T-helper 2 cell treated with Interferon-gamma antibody and Interleukin-4, amounts not matched to agents 5 μg/mL and 100 μg/mL, for 36 hours (primary cell): ENCODE measurements at regions not wholly inside any gene's neighbourhood (a gene's known extent, or its start where the extent isn't known, plus 50 kb on each side); places are given as distances from the start of the nearest gene placed in this dataset.

Experiments used
- DNase-seq: peaks from one replicate; pipeline ENCODE4 v3.0.0; 2021; ENCODE audit warnings: low spot score
- H3K27ac Mint-ChIP-seq: one replicate; pipeline ENCODE4 v1.8.0; 2021; ENCODE audit warnings: mild to moderate bottlenecking, mixed read lengths
- H3K27me3 Mint-ChIP-seq: one replicate; pipeline ENCODE4 v1.8.0; 2021; ENCODE audit warnings: low read depth, mixed read lengths
- H3K36me3 Mint-ChIP-seq: one replicate; pipeline ENCODE4 v1.8.0; 2021; ENCODE audit warnings: low read depth, mixed read lengths
- H3K4me1 Mint-ChIP-seq: one replicate; pipeline ENCODE4 v1.8.0; 2021; ENCODE audit warnings: low read depth, mixed read lengths
- H3K4me3 Mint-ChIP-seq: one replicate; pipeline ENCODE4 v1.8.0; 2022; ENCODE audit warnings: mild to moderate bottlenecking, moderate library complexity, mixed read lengths
- H3K9me3 Mint-ChIP-seq: one replicate; pipeline ENCODE4 v1.8.0; 2021; ENCODE audit warnings: mixed read lengths

GRCh38 chr14:61226015-61226654, 55.0 kb downstream of the TMEM30B start:
- DNase-seq = no peak
- H3K9me3 Mint-ChIP-seq = no peaks in the 10 kb centered on the region
- peaks cover 6% of the 10 kb centered on the region for H3K27me3 Mint-ChIP-seq
- H3K4me3 Mint-ChIP-seq = no peak overlapping the region
- H3K4me1 Mint-ChIP-seq = peaks cover 2% of the 10 kb centered on the region
- no peak overlapping the region for H3K27ac Mint-ChIP-seq
- H3K36me3 Mint-ChIP-seq = no peaks in the 10 kb centered on the region

- peaks cover 2% of the 10 kb centered on the region for H3K4me1 Mint-ChIP-seq
- no peaks in the 10 kb centered on the region for H3K9me3 Mint-ChIP-seq
- DNase-seq = no peak
- no peak overlapping the region for H3K4me3 Mint-ChIP-seq
- no peaks in the 10 kb centered on the region for H3K36me3 Mint-ChIP-seq
- no peak overlapping the region for H3K27ac Mint-ChIP-seq
- peaks cover 6% of the 10 kb centered on the region for H3K27me3 Mint-ChIP-seq
These were observed 55.8 kb downstream of the TMEM30B start for GRCh38 chr14:61225344-61225743.

GRCh38 chr14:61223552-61223951, 57.6 kb downstream of the TMEM30B start:
- Mint-ChIP-seq H3K27ac (no peak overlapping the region), H3K4me3 (no peak overlapping the region), H3K27me3 (peaks cover 3% of the 10 kb centered on the region), H3K9me3 (no peaks in the 10 kb centered on the region), H3K36me3 (no peaks in the 10 kb centered on the region), H3K4me1 (peaks cover 2% of the 10 kb centered on the region)
- DNase-seq = no peak

- Mint-ChIP-seq H3K27me3 (peaks cover 3% of the 10 kb centered on the region), H3K4me1 (peaks cover 2% of the 10 kb centered on the region), H3K9me3 (no peaks in the 10 kb centered on the region), H3K4me3 (no peak overlapping the region), H3K27ac (no peak overlapping the region), H3K36me3 (no peaks in the 10 kb centered on the region)
- DNase-seq = no peak
These were observed 58.8 kb downstream of the TMEM30B start for GRCh38 chr14:61222388-61222787.

- DNase-seq = no peak
- Mint-ChIP-seq H3K4me3 (no peak overlapping the region), H3K27ac (no peak overlapping the region), H3K9me3 (no peaks in the 10 kb centered on the region), H3K36me3 (no peaks in the 10 kb centered on the region), H3K27me3 (peaks cover 3% of the 10 kb centered on the region), H3K4me1 (peaks cover 2% of the 10 kb centered on the region)
These were observed 59.2 kb downstream of the TMEM30B start for GRCh38 chr14:61221906-61222305.

GRCh38 chr14:61219673-61220072, 61.5 kb downstream of the TMEM30B start:
- peaks cover 3% of the 10 kb centered on the region for H3K27me3 Mint-ChIP-seq
- no peak for DNase-seq
- H3K36me3 Mint-ChIP-seq = no peaks in the 10 kb centered on the region
- H3K4me1 Mint-ChIP-seq = no peaks in the 10 kb centered on the region
- no peak overlapping the region for H3K4me3 Mint-ChIP-seq
- no peak overlapping the region for H3K27ac Mint-ChIP-seq
- H3K9me3 Mint-ChIP-seq = no peaks in the 10 kb centered on the region

- no peaks in the 10 kb centered on the region for H3K36me3 Mint-ChIP-seq
- H3K9me3 Mint-ChIP-seq = no peaks in the 10 kb centered on the region
- no peak for DNase-seq
- no peak overlapping the region for H3K27ac Mint-ChIP-seq
- H3K4me3 Mint-ChIP-seq = no peak overlapping the region
- peaks cover 3% of the 10 kb centered on the region for H3K27me3 Mint-ChIP-seq
- H3K4me1 Mint-ChIP-seq = no peaks in the 10 kb centered on the region
These were observed 61.9 kb downstream of the TMEM30B start for GRCh38 chr14:61219256-61219655.

- Mint-ChIP-seq H3K27ac (no peak overlapping the region), H3K4me3 (no peak overlapping the region), H3K27me3 (peaks cover 3% of the 10 kb centered on the region), H3K9me3 (no peaks in the 10 kb centered on the region), H3K36me3 (no peaks in the 10 kb centered on the region), H3K4me1 (no peaks in the 10 kb centered on the region)
- no peak for DNase-seq
These were observed 62.4 kb downstream of the TMEM30B start for GRCh38 chr14:61218767-61219166.

GRCh38 chr14:61218157-61218556, 63.0 kb downstream of the TMEM30B start:
- Mint-ChIP-seq H3K27ac (no peak overlapping the region), H3K4me1 (no peaks in the 10 kb centered on the region), H3K4me3 (no peak overlapping the region), H3K27me3 (peaks cover 3% of the 10 kb centered on the region), H3K36me3 (no peaks in the 10 kb centered on the region), H3K9me3 (no peaks in the 10 kb centered on the region)
- DNase-seq = no peak

- Mint-ChIP-seq H3K9me3 (no peaks in the 10 kb centered on the region), H3K36me3 (no peaks in the 10 kb centered on the region), H3K27ac (no peak overlapping the region), H3K4me1 (no peaks in the 10 kb centered on the region), H3K27me3 (peaks cover 3% of the 10 kb centered on the region), H3K4me3 (no peak overlapping the region)
- no peak for DNase-seq
These were observed 63.6 kb downstream of the TMEM30B start for GRCh38 chr14:61217516-61217915.

- DNase-seq = no peak
- Mint-ChIP-seq H3K27me3 (peaks cover 8% of the 10 kb centered on the region), H3K4me3 (no peak overlapping the region), H3K4me1 (no peaks in the 10 kb centered on the region), H3K27ac (no peak overlapping the region), H3K9me3 (no peaks in the 10 kb centered on the region), H3K36me3 (no peaks in the 10 kb centered on the region)
These were observed 65.7 kb downstream of the TMEM30B start for GRCh38 chr14:61215222-61216020.

GRCh38 chr14:61213920-61214319, 67.2 kb downstream of the TMEM30B start:
- H3K27me3 Mint-ChIP-seq = peaks cover 8% of the 10 kb centered on the region
- no peak overlapping the region for H3K4me3 Mint-ChIP-seq
- H3K36me3 Mint-ChIP-seq = no peaks in the 10 kb centered on the region
- no peak overlapping the region for H3K27ac Mint-ChIP-seq
- H3K9me3 Mint-ChIP-seq = no peaks in the 10 kb centered on the region
- DNase-seq = no peak
- no peaks in the 10 kb centered on the region for H3K4me1 Mint-ChIP-seq

GRCh38 chr14:61213191-61213621, 67.9 kb downstream of the TMEM30B start:
- H3K4me1 Mint-ChIP-seq = no peaks in the 10 kb centered on the region

GRCh38 chr14:61212546-61212945, 68.6 kb downstream of the TMEM30B start:
- Mint-ChIP-seq H3K4me1 (no peaks in the 10 kb centered on the region), H3K36me3 (no peaks in the 10 kb centered on the region), H3K9me3 (no peaks in the 10 kb centered on the region), H3K27ac (no peak overlapping the region), H3K27me3 (peaks cover 8% of the 10 kb centered on the region), H3K4me3 (no peak overlapping the region)
- DNase-seq = no peak

More at GRCh38 chr14:61213191-61213621, 67.9 kb downstream of the TMEM30B start:
- H3K9me3 Mint-ChIP-seq = no peaks in the 10 kb centered on the region
- no peaks in the 10 kb centered on the region for H3K36me3 Mint-ChIP-seq
- H3K27ac Mint-ChIP-seq = no peak overlapping the region
- H3K4me3 Mint-ChIP-seq = no peak overlapping the region
- peaks cover 8% of the 10 kb centered on the region for H3K27me3 Mint-ChIP-seq
- no peak for DNase-seq
